Ovary (tissue), 3 donors: ENCODE measurements at regions not wholly inside any gene's neighbourhood (a gene's known extent, or its start where the extent isn't known, plus 50 kb on each side); places are given as distances from the start of the nearest gene placed in this dataset.

ENCODE experiments used
- CTCF ChIP-seq, 3 donors: fragments of 450-650 bp in 2 of 3; fragments of 200-600 bp in 1 of 3; IDR thresholded peaks; one replicate each; pipeline versions ENCODE4 v1.5.1 to v1.8.0; 2016 to 2022; ENCODE audit warnings: antibody characterized with exemption in 3 of 3, mild to moderate bottlenecking in 1 of 3
- EP300 ChIP-seq: sonication (generic); formaldehyde crosslinking; IDR thresholded peaks from one replicate; pipeline ENCODE4 v1.6.1; 2017; ENCODE audit warnings: antibody characterized with exemption
- POLR2A ChIP-seq: fragments of 450-650 bp; IDR thresholded peaks from one replicate; pipeline ENCODE4 v1.6.1; 2017; ENCODE audit warnings: antibody characterized with exemption, mild to moderate bottlenecking, moderate library complexity
- donor health status: DM: no; HTN: no; CAD: no.

GRCh38 chr20:52261792-52262191 lies 70.2 kb upstream of the ZFP64 start:
- no peak for TF ChIP-seq CTCF (IDR thresholded peaks at IDR 0.05)
- TF ChIP-seq POLR2A, result no peak
- TF ChIP-seq EP300, result no peak
